Fibroblast of skin of right biceps (primary cell): ENCODE measurements at regions not wholly inside any gene's neighbourhood (a gene's known extent, or its start where the extent isn't known, plus 50 kb on each side); places are given as distances from the start of the nearest gene placed in this dataset.

Experiments used
- DNase-seq: peaks from one replicate; pipeline ENCODE4 v3.0.0-alpha.2; 2013

DNA sequence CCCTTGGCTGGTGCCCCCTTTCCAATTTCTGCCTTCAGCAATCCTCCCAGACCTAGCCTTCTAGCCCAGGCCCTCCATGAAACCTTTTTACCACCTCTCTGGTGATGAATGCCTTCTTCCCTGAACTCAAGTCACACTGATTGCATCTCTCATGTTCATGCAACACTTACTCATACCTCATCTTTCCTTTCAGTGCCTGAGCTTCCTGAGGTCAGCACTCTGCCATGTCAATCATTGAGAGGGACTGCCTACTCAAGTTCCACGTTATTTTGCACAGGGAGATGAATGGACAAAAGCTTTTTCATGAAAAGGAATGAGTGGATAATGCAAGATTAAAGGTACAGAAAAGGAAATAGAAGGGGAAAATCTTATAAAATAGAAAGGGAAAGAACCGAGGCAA is 60.1 kb upstream of the PLEKHG1 start:
- no peak for DNase-seq

DNA sequence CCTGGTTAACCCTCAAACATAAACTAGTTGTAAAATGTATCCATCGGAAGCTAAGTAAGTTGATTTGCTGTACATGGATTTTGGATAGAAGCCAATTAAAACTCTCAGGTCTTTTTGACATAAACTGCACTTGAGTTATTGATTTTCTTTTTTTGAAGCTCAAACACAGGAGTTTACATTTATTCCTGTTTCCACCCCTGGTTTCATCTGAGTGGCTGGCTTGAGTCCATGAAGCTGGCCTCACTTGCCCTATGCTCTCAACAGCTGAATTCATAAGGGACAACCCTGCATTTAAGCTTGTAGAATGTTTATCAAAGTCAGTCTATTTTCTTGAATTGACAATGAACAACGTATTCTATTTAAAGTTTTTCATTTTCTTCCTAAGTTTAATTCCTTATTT is 58.1 kb upstream of the PLEKHG1 start:
- no peak for DNase-seq

GRCh38 chr6:150543178-150543577 is 56.5 kb upstream of the PLEKHG1 start:
- DNase-seq = no peak

DNA sequence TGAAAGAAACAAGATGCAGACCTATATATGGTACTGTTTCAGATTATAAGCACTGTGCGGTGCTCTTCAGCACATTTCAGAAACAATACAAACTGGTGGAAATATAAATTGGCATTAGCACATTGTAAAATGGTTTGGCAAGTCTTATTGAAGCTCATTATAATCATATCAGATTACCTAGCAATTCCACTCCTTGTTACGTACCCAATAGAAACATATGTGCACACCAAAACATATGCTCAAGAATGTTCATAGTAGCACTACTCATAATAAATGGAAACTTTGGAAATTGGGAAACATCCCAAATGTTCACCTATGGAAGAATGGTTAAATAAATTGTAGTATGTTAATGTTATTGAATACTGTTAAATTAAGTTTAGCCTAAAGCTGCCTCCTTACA is 54.9 kb upstream of the PLEKHG1 start:
- DNase-seq = no peak

- no peak for DNase-seq
Observed at GRCh38 chr6:150546457-150546856, 53.2 kb upstream of the PLEKHG1 start.

DNA sequence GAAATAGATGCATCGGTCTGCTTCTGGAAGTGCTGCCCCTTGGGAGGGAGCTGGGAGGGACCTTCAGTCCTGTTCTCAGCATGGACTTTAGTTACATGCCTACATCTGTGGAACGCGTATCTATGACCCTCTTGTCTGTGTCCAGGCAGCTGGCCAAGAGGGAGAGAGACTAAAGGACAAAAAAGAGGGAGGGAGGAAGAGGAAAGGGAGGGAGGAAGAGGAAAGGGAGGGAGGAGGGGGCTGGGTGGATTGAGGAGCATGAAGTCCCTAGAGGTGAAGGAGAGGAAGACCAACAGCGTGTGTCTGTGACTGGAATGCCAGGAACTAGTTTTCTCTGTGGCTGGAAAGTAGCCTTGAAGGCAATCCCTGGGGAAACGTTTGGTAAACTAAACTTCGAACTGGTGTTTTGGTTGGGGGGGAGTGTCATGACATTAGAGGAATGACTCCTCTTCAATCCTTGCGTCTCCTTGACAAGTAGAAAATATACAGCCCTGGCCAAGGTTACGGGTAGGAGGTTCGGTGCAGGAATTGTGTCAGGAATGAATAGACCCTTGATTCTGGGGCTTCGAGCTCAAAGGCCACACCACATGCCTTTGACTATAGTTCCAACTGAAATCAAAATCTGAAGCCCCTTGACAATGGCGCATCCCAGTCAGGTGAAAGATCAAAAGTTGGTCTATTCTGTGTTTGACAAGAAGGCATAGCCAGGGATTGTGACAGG is 52.0 kb upstream of the PLEKHG1 start:
- no peak for DNase-seq

DNA sequence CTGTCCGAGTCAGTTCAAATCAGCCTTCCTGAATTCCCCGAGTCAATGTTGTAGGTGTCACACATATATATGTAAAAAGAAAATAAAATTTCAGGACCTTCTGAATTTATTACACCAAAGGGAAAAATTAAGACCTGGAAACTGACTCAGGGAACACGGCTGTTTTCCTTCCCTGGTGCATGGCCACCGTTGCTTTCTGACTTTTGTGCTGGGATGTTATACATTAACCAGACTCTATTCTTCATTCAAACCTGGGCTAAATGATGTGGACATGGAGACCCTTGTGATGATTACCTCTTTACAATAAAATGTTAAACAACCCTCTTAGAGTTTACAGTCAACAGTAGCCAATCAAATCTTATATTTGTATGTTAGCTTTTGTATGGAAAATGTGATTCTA is 51.4 kb upstream of the PLEKHG1 start:
- DNase-seq = no peak

- DNase-seq = no peak
Observed at GRCh38 chr6:150549007-150549406, 50.7 kb upstream of the PLEKHG1 start.

DNA sequence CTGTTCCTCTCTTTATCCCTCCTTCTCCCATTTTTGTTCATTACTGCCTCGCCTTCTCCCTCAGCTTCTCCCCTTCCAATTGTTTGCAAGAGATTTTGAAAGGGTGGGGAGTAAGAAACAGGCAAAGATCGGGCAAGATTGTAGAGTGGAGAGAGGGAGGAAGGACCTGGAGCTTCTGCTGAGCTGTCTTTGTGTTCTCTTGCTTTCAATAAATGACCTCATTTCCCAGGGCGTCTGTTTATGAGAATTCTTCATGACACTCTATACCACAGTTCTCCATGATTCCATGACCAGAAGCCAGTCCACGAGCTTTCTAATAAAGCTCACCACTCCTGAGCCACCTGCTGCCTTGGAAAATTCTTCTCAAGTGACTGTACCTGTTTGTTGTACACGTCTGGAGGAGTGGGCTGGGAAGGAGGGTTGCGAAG is 50.0 kb upstream of the PLEKHG1 start:
- no peak for DNase-seq
